SK-N-SH (cell line): ENCODE measurements at regions not wholly inside any gene's neighbourhood (a gene's known extent, or its start where the extent isn't known, plus 50 kb on each side); places are given as distances from the start of the nearest gene placed in this dataset.

Source experiments
- CTCF ChIA-PET: fragments of 300-600, 350-600 bp; formaldehyde crosslinking; extraction: SDS; loops from one replicate; lab custom pipeline; 2021; lab: Yijun Ruan, JAX
- POLR2A ChIA-PET: fragments of 350-600 bp; sonication (Branson Sonifier 250); formaldehyde crosslinking; extraction: SDS; loops from one replicate; lab custom pipeline; 2020; ENCODE audit warnings: antibody characterized with exemption, inconsistent platforms; lab: Yijun Ruan, JAX
- DNase-seq: peaks from one replicate; pipeline ENCODE4 v3.0.0; 2012
- H2AFZ ChIP-seq: fragments of 200-600 bp; sonication (generic); 2 replicates; pipeline ENCODE4 v1.8.1; 2016; ENCODE audit warnings: antibody characterized with exemption, mild to moderate bottlenecking, low read depth
- H3F3A ChIP-seq: fragments of 200-600 bp; sonication (generic); replicated peaks from 2 replicates; pipeline ENCODE3; 2016; ENCODE audit warnings: antibody characterized with exemption, mild to moderate bottlenecking; ENCODE audit not compliant: insufficient read depth
- H3K27ac ChIP-seq, 2 experiments: fragments of 200-500 bp in 1 of 2; fragments of 200-600 bp in 1 of 2; sonication (Bioruptor generic) in 1 of 2; sonication (generic), shearing (Covaris generic) in 1 of 2; 2 replicates each; pipeline versions ENCODE4 v1.5.1 to v1.6.1; 2014 to 2016; ENCODE audit warnings: low read depth in 2 of 2, inconsistent platforms in 1 of 2, low read length in 1 of 2, mild to moderate bottlenecking in 1 of 2, mixed read lengths in 1 of 2
- H3K27me3 ChIP-seq: fragments of 200-600 bp; sonication (generic), shearing (Covaris generic); 2 replicates; pipeline ENCODE4 v1.6.1; 2016; ENCODE audit warnings: mixed run types; ENCODE audit not compliant: insufficient read depth
- H3K36me3 ChIP-seq, 2 experiments: fragments of 200-500 bp in 1 of 2; fragments of 200-600 bp in 1 of 2; sonication (Bioruptor generic) in 1 of 2; sonication (generic) in 1 of 2; replicated peaks in 1 of 2; 2 replicates each; pipeline versions ENCODE3 to v1.5.1; 2014 to 2016; ENCODE audit warnings: low read length in 1 of 2, mild to moderate bottlenecking in 1 of 2; ENCODE audit not compliant: insufficient read depth in 2 of 2, control insufficient read depth in 1 of 2
- H3K4me1 ChIP-seq, 2 experiments: fragments of 200-500 bp in 1 of 2; fragments of 200-600 bp in 1 of 2; sonication (Bioruptor generic) in 1 of 2; sonication (generic), shearing (Covaris generic) in 1 of 2; 2 replicates each; pipeline versions ENCODE4 v1.5.1 to v1.6.1; 2014 to 2016; ENCODE audit warnings: low read depth in 1 of 2, low read length in 1 of 2, mixed run types in 1 of 2; ENCODE audit not compliant: insufficient read depth in 2 of 2, control insufficient read depth in 1 of 2
- H3K4me2 ChIP-seq: fragments of 200-600 bp; sonication (generic), shearing (Covaris generic); 2 replicates; pipeline ENCODE4 v1.6.1; 2017; ENCODE audit warnings: mixed run types
- H3K4me3 ChIP-seq, 2 experiments: fragments of 200-500 bp in 1 of 2; fragments of 200-600 bp in 1 of 2; sonication (Bioruptor generic) in 1 of 2; sonication (generic), shearing (Covaris generic) in 1 of 2; 2 replicates each; pipeline versions ENCODE4 v1.5.1 to v1.8.1; 2014 to 2016; ENCODE audit warnings: low read depth in 2 of 2, inconsistent platforms in 1 of 2, low read length in 1 of 2, mild to moderate bottlenecking in 1 of 2, mixed read lengths in 1 of 2, moderate library complexity in 1 of 2
- H3K79me2 ChIP-seq: fragments of 200-600 bp; sonication (generic); 2 replicates; pipeline ENCODE4 v1.8.1; 2017; ENCODE audit warnings: mild to moderate bottlenecking; ENCODE audit not compliant: insufficient read depth
- H3K9ac ChIP-seq: fragments of 200-600 bp; sonication (generic); 2 replicates; pipeline ENCODE4 v1.6.1; 2017; ENCODE audit warnings: mixed run types
- H3K9me2 ChIP-seq: fragments of 200-600 bp; sonication (generic); 2 replicates; pipeline ENCODE4 v1.6.1; 2017; ENCODE audit warnings: mixed run types
- H3K9me3 ChIP-seq: fragments of 200-600 bp; sonication (generic); 2 replicates; pipeline ENCODE4 v1.6.1; 2017; ENCODE audit warnings: mixed run types, mild to moderate bottlenecking, moderate library complexity
- H4K20me1 ChIP-seq: fragments of 200-600 bp; sonication (generic); 2 replicates; pipeline ENCODE4 v1.6.1; 2017; ENCODE audit warnings: mild to moderate bottlenecking, mixed run types; ENCODE audit not compliant: insufficient read depth
- ELF1 ChIP-seq: IDR thresholded peaks from 2 replicates; pipeline ENCODE4 v1.4.0; 2012
- FOSL2 ChIP-seq: IDR thresholded peaks from 2 replicates; pipeline ENCODE4 v1.4.0; 2012; ENCODE audit warnings: low read depth, mild to moderate bottlenecking, moderate library complexity, borderline replicate concordance
- FOXM1 ChIP-seq: IDR thresholded peaks from 2 replicates; pipeline ENCODE4 v1.4.0; 2012; ENCODE audit warnings: low read depth, mild to moderate bottlenecking
- GABPA ChIP-seq: IDR thresholded peaks from 2 replicates; pipeline ENCODE4 v1.4.0; 2012; ENCODE audit warnings: low read depth, mild to moderate bottlenecking
- GATA2 ChIP-seq: sonication (generic); formaldehyde crosslinking; IDR thresholded peaks from 2 replicates; pipeline ENCODE4 v1.5.0; 2020; ENCODE audit warnings: mild to moderate bottlenecking, missing genetic modification reagents
- JUND ChIP-seq: IDR thresholded peaks from 2 replicates; pipeline ENCODE4 v1.4.0; 2012
- MAX ChIP-seq: IDR thresholded peaks from 2 replicates; pipeline ENCODE4 v1.4.0; 2012; ENCODE audit warnings: low read depth
- MEF2A ChIP-seq: IDR thresholded peaks from 2 replicates; pipeline ENCODE4 v1.4.0; 2012; ENCODE audit warnings: low read depth, borderline replicate concordance
- NRF1 ChIP-seq: IDR thresholded peaks from 2 replicates; pipeline ENCODE4 v1.6.1; 2012; ENCODE audit warnings: low read depth, mild to moderate bottlenecking, low read length
- PBX3 ChIP-seq: IDR thresholded peaks from 2 replicates; pipeline ENCODE4; 2012
- POLR2AphosphoS5 ChIP-seq: IDR thresholded peaks from 2 replicates; pipeline ENCODE4 v1.6.1; 2012; ENCODE audit warnings: low read depth, low read length
- REST ChIP-seq: IDR thresholded peaks from 2 replicates; pipeline ENCODE4 v1.6.1; 2012; ENCODE audit warnings: mild to moderate bottlenecking, low read depth, low read length, moderate library complexity
- SIN3A ChIP-seq: IDR thresholded peaks from 2 replicates; pipeline ENCODE4 v1.6.1; 2012; ENCODE audit warnings: low read depth, mild to moderate bottlenecking, low read length, moderate library complexity, borderline replicate concordance
- SMC3 ChIP-seq: IDR thresholded peaks from 2 replicates; pipeline ENCODE4 v1.6.1; 2012; ENCODE audit warnings: low read depth, low read length, improper control_type of control experiment
- USF1 ChIP-seq: IDR thresholded peaks from 2 replicates; pipeline ENCODE4 v1.4.0; 2012; ENCODE audit warnings: low read depth, borderline replicate concordance
- USF2 ChIP-seq: fragments of 150-350 bp; IDR thresholded peaks from 2 replicates; pipeline ENCODE4 v1.6.1; 2017; ENCODE audit warnings: antibody characterized with exemption, low read length, low read depth, borderline replicate concordance
- WGBS: methylation state at CpG from one replicate; pipeline ENCODE4 v1.1.6; 2017; ENCODE audit warnings: low lambda C conversion rate; 5-methylcytosine and 5-hydroxymethylcytosine counted together

GRCh38 chr14:88955455-88955854 lies 131.0 kb downstream of the TTC8 start:
- CTCF ChIA-PET = no interaction called here

More at GRCh38 chr14:88955455-88955854, 131.0 kb downstream of the TTC8 start:
- no peaks in the 10 kb centered on the region for H3K36me3 ChIP-seq
- peaks cover 0 to 6% of the 10 kb centered on the region in 2 experiments; a peak in 2 of 4 replicates for H3K4me1 ChIP-seq
- no peak overlapping the region for H3K9ac ChIP-seq
- H3K9me3 ChIP-seq = no peaks in the 10 kb centered on the region
- no peak for DNase-seq
- no peaks in the 10 kb centered on the region for H3K27me3 ChIP-seq
- POLR2A ChIA-PET = no interaction called here
- H3K4me3 ChIP-seq = no peak overlapping the region
- H3K79me2 ChIP-seq = no peaks in the 10 kb centered on the region
- H4K20me1 ChIP-seq = no peaks in the 10 kb centered on the region
- H3K27ac ChIP-seq = peak overlapping the region in 1 of 2 experiments; percentile 64; a peak in 2 of 4 replicates
- no peak overlapping the region for H3K4me2 ChIP-seq
- 7% methylated on average over 2 of the region's 2 CpGs for WGBS
- H3F3A ChIP-seq = no peaks in the 10 kb centered on the region
- H2AFZ ChIP-seq = no peak overlapping the region
- no peak for TF ChIP-seq GATA2 (CRISPR knock-in tag)
- TF ChIP-seq POLR2AphosphoS5 = no peak
- TF ChIP-seq NRF1 = no peak
- TF ChIP-seq ELF1 = no peak
- TF ChIP-seq FOSL2 = no peak
- TF ChIP-seq SIN3A = no peak
- TF ChIP-seq FOXM1 = no peak
- TF ChIP-seq MAX = no peak
- no peak for TF ChIP-seq JUND
- no peak for TF ChIP-seq USF2
- no peak for TF ChIP-seq GABPA
- TF ChIP-seq MEF2A = no peak
- TF ChIP-seq REST = no peak
- TF ChIP-seq SMC3 = no peak
- no peak for TF ChIP-seq USF1
- no peak for TF ChIP-seq PBX3
- no peaks in the 10 kb centered on the region for H3K9me2 ChIP-seq
